H9 (cell line): ENCODE measurements at regions not wholly inside any gene's neighbourhood (a gene's known extent, or its start where the extent isn't known, plus 50 kb on each side); places are given as distances from the start of the nearest gene placed in this dataset.

Source experiments
- DNase-seq: peaks from one replicate; pipeline ENCODE4 v3.0.0-alpha.2; 2017
- H2AFZ ChIP-seq: one replicate; pipeline ENCODE4 v1.6.1; 2013; ENCODE audit warnings: mild to moderate bottlenecking, low read length, control low read depth, moderate library complexity
- H2AK5ac ChIP-seq: 2 replicates; pipeline ENCODE4 v1.6.1; 2013; ENCODE audit warnings: low read length, control low read depth, mixed read lengths; ENCODE audit not compliant: insufficient read length
- H2BK120ac ChIP-seq: one replicate; pipeline ENCODE4 v1.6.1; 2013; ENCODE audit warnings: low read depth, mild to moderate bottlenecking, low read length, control low read depth, inconsistent platforms; ENCODE audit not compliant: poor library complexity, severe bottlenecking
- H2BK12ac ChIP-seq: 2 replicates; pipeline ENCODE4 v1.6.1; 2013; ENCODE audit warnings: low read length, control low read depth, mixed read lengths, low read depth; ENCODE audit not compliant: insufficient read length
- H2BK15ac ChIP-seq: 2 replicates; pipeline ENCODE4 v1.6.1; 2013; ENCODE audit warnings: low read depth, low read length, control low read depth
- H2BK20ac ChIP-seq: one replicate; pipeline ENCODE4 v1.6.1; 2013; ENCODE audit warnings: low read depth, mild to moderate bottlenecking, low read length, control low read depth, inconsistent platforms; ENCODE audit not compliant: poor library complexity, severe bottlenecking
- H2BK5ac ChIP-seq: 2 replicates; pipeline ENCODE4 v1.6.1; 2013; ENCODE audit warnings: low read length, control low read depth, mixed read lengths; ENCODE audit not compliant: insufficient read length
- H3K14ac ChIP-seq: 2 replicates; pipeline ENCODE4 v1.6.1; 2013; ENCODE audit warnings: low read length, control low read depth; ENCODE audit not compliant: insufficient read depth
- H3K18ac ChIP-seq: 2 replicates; pipeline ENCODE4 v1.6.1; 2013; ENCODE audit warnings: low read depth, mild to moderate bottlenecking, mixed read lengths, low read length, control low read depth; ENCODE audit not compliant: insufficient read length
- H3K23ac ChIP-seq: 2 replicates; pipeline ENCODE4 v1.6.1; 2013; ENCODE audit warnings: low read length, control low read depth, mixed read lengths, low read depth; ENCODE audit not compliant: insufficient read length
- H3K23me2 ChIP-seq: 2 replicates; pipeline ENCODE4 v1.6.1; 2013; ENCODE audit warnings: low read depth, mild to moderate bottlenecking, mixed read lengths, low read length, control low read depth; ENCODE audit not compliant: insufficient read length, poor library complexity, severe bottlenecking
- H3K27ac ChIP-seq: 2 replicates; pipeline ENCODE4 v1.5.1; 2013; ENCODE audit warnings: low read length, control low read depth, mixed read lengths, low read depth; ENCODE audit not compliant: insufficient read length
- H3K27me3 ChIP-seq: 2 replicates; pipeline ENCODE4 v1.6.1; 2013; ENCODE audit warnings: low read length, control low read depth, inconsistent platforms; ENCODE audit not compliant: insufficient read depth
- H3K4ac ChIP-seq: 2 replicates; pipeline ENCODE4 v1.6.1; 2013; ENCODE audit warnings: low read depth, mild to moderate bottlenecking, control low read depth, inconsistent platforms, low read length, moderate library complexity
- H3K4me1 ChIP-seq: 2 replicates; pipeline ENCODE4 v1.6.1; 2013; ENCODE audit warnings: low read length, control low read depth, inconsistent platforms; ENCODE audit not compliant: insufficient read depth
- H3K4me2 ChIP-seq: 2 replicates; pipeline ENCODE4 v1.6.1; 2013; ENCODE audit warnings: low read length, control low read depth, mixed read lengths; ENCODE audit not compliant: insufficient read length, insufficient read depth
- H3K56ac ChIP-seq: 2 replicates; pipeline ENCODE4 v1.6.1; 2013; ENCODE audit warnings: low read depth, mild to moderate bottlenecking, mixed read lengths, low read length, control low read depth; ENCODE audit not compliant: insufficient read length
- H3K79me1 ChIP-seq: 2 replicates; pipeline ENCODE4 v1.6.1; 2013; ENCODE audit warnings: low read depth, mild to moderate bottlenecking, moderate library complexity, low read length, control low read depth, inconsistent platforms; ENCODE audit not compliant: insufficient read depth, poor library complexity, severe bottlenecking
- H3K79me2 ChIP-seq: 2 replicates; pipeline ENCODE4 v1.6.1; 2013; ENCODE audit warnings: low read length, control low read depth, inconsistent platforms; ENCODE audit not compliant: insufficient read depth
- H3K9ac ChIP-seq: 2 replicates; pipeline ENCODE4 v1.6.1; 2013; ENCODE audit warnings: low read length, control low read depth, mixed read lengths; ENCODE audit not compliant: insufficient read length; ENCODE audit errors: extremely low read depth
- H3K9me3 ChIP-seq: one replicate; pipeline ENCODE4 v1.6.1; 2013; ENCODE audit warnings: low read depth, low read length, inconsistent platforms; ENCODE audit not compliant: control insufficient read depth
- H3T11ph ChIP-seq: one replicate; pipeline ENCODE4 v1.6.1; 2013; ENCODE audit warnings: mild to moderate bottlenecking, low read length, control low read depth, inconsistent platforms
- H4K20me1 ChIP-seq: one replicate; pipeline ENCODE4 v1.6.1; 2013; ENCODE audit not compliant: control insufficient read depth, insufficient read length, insufficient read depth
- H4K5ac ChIP-seq: 2 replicates; pipeline ENCODE4 v1.6.1; 2013; ENCODE audit warnings: low read depth, mild to moderate bottlenecking, mixed read lengths, low read length, control low read depth; ENCODE audit not compliant: insufficient read length
- H4K8ac ChIP-seq: replicated peaks from 2 replicates; pipeline ENCODE4 v1.6.1; 2013; ENCODE audit warnings: low read length, control low read depth, mixed read lengths, low read depth; ENCODE audit not compliant: insufficient read length
- H4K91ac ChIP-seq: 2 replicates; pipeline ENCODE4 v1.6.1; 2013; ENCODE audit warnings: low read depth, mild to moderate bottlenecking, moderate library complexity, mixed read lengths, low read length, control low read depth; ENCODE audit not compliant: insufficient read length
- H3K27ac Mint-ChIP-seq, 3 experiments: 2 replicates in 2 of 3; 3 replicates in 1 of 3; pipeline ENCODE4 v1.8.0; 2020 to 2021; ENCODE audit warnings: mixed read lengths in 3 of 3, mild to moderate bottlenecking in 1 of 3, moderate library complexity in 1 of 3
- H3K27me3 Mint-ChIP-seq: 2 replicates; pipeline ENCODE4 v1.8.0; 2021; ENCODE audit warnings: low read depth, mild to moderate bottlenecking, moderate library complexity, mixed read lengths
- H3K36me3 Mint-ChIP-seq, 3 experiments: 2 replicates in 2 of 3; 3 replicates in 1 of 3; pipeline ENCODE4 v1.8.0; 2020 to 2021; ENCODE audit warnings: low read depth in 3 of 3, mixed read lengths in 3 of 3; ENCODE audit not compliant: insufficient read depth in 1 of 3
- H3K4me1 Mint-ChIP-seq, 2 experiments: 2 replicates each; pipeline ENCODE4 v1.8.0; 2020; ENCODE audit warnings: mixed read lengths in 2 of 2
- H3K4me3 Mint-ChIP-seq, 2 experiments: 2 replicates in 1 of 2; 3 replicates in 1 of 2; pipeline ENCODE4 v1.8.0; 2020 to 2021; ENCODE audit warnings: mild to moderate bottlenecking in 2 of 2, mixed read lengths in 2 of 2, moderate library complexity in 1 of 2
- H3K9me3 Mint-ChIP-seq, 2 experiments: 2 replicates in 1 of 2; 3 replicates in 1 of 2; pipeline ENCODE4 v1.8.0; 2020; ENCODE audit warnings: mild to moderate bottlenecking in 2 of 2, mixed read lengths in 2 of 2, moderate library complexity in 1 of 2
- CTCF ChIP-seq: fragments of 200-600 bp; sonication (generic); conservative IDR thresholded peaks from 3 replicates; pipeline ENCODE4 v1.8.0; 2021; ENCODE audit warnings: antibody characterized with exemption, mild to moderate bottlenecking
- whole genome bisulfite sequencing: extraction: QIAGEN DNeasy Blood & Tissue Kit; methylation state at CpG from one replicate; pipeline ENCODE4 v1.1.7; 2013; ENCODE audit warnings: missing lambda C conversion rate, low lambda C conversion rate, mixed read lengths; ENCODE audit not compliant: insufficient read length; ENCODE audit errors: extremely low coverage; 5-methylcytosine and 5-hydroxymethylcytosine counted together

GRCh38 chr6:165728216-165728615, 65.2 kb upstream of the PDE10A start:
- Mint-ChIP-seq H3K27me3 (no peaks in the 10 kb centered on the region; the same call in 1 of the 2 replicates), H3K4me1 (peaks cover 2 to 8% of the 10 kb centered on the region in 2 experiments; a peak in 2 of 4 replicates), H3K36me3 (no peaks in the 10 kb centered on the region), H3K4me3 (no peak overlapping the region), H3K27ac (no peak overlapping the region), H3K9me3 (no peaks in the 10 kb centered on the region; a peak in 1 of 5 replicates)
- no peaks in the 10 kb centered on the region for H3K23me2 ChIP-seq
- no peak overlapping the region for H3K14ac ChIP-seq
- no peak overlapping the region for H2BK20ac ChIP-seq
- no peak for DNase-seq
- no peaks in the 10 kb centered on the region for H3K9me3 ChIP-seq
- no peak overlapping the region for H2BK120ac ChIP-seq
- no peak overlapping the region for H3K23ac ChIP-seq
- H3K4ac ChIP-seq = no peak overlapping the region
- no peak overlapping the region for H2AK5ac ChIP-seq
- no peak overlapping the region for H3K4me2 ChIP-seq
- no CpG with 5 or more reads among the region's 2 CpGs for WGBS
- H3K79me1 ChIP-seq = no peaks in the 10 kb centered on the region
- no peaks in the 10 kb centered on the region for H3K27me3 ChIP-seq
- no peak overlapping the region for H3K27ac ChIP-seq
- no peak overlapping the region for H4K5ac ChIP-seq
- no peak for TF ChIP-seq CTCF
- H3K56ac ChIP-seq = no peak overlapping the region
- H2BK5ac ChIP-seq = no peak overlapping the region
- no peak overlapping the region for H3K9ac ChIP-seq
- H4K20me1 ChIP-seq = no peaks in the 10 kb centered on the region
- H2BK12ac ChIP-seq = no peak overlapping the region
- no peak overlapping the region for H2BK15ac ChIP-seq
- no peaks in the 10 kb centered on the region for H3K4me1 ChIP-seq
- no peak overlapping the region for H2AFZ ChIP-seq
- H4K8ac ChIP-seq = no peak overlapping the region
- H3K18ac ChIP-seq = no peak overlapping the region
- no peaks in the 10 kb centered on the region for H3K79me2 ChIP-seq
- no peak overlapping the region for H4K91ac ChIP-seq
- no peak overlapping the region for H3T11ph ChIP-seq
